GM15510 (cell line): ENCODE measurements at regions not wholly inside any gene's neighbourhood (a gene's known extent, or its start where the extent isn't known, plus 50 kb on each side); places are given as distances from the start of the nearest gene placed in this dataset.

ENCODE experiments used
- POLR2A ChIP-seq: IDR thresholded peaks from 3 replicates; pipeline ENCODE4 v1.6.1; 2011; ENCODE audit warnings: borderline replicate concordance; ENCODE audit not compliant: insufficient read length; ENCODE audit errors: extremely low read depth

- TF ChIP-seq POLR2A: no peak
Observed at GRCh38 chr22:47280301-47280700, 517.9 kb downstream of the TBC1D22A start.

- no peak for TF ChIP-seq POLR2A
Observed at GRCh38 chr22:47279746-47280145, 517.3 kb downstream of the TBC1D22A start.

- TF ChIP-seq POLR2A: no peak
Observed at GRCh38 chr22:47279337-47279736, 516.9 kb downstream of the TBC1D22A start.

GRCh38 chr22:47278655-47279054 is 516.2 kb downstream of the TBC1D22A start:
- no peak for TF ChIP-seq POLR2A

GRCh38 chr22:47277531-47277930 is 515.1 kb downstream of the TBC1D22A start:
- TF ChIP-seq POLR2A: no peak

GRCh38 chr22:47276991-47277390 is 514.5 kb downstream of the TBC1D22A start:
- TF ChIP-seq POLR2A: no peak

- TF ChIP-seq POLR2A: no peak
Observed at GRCh38 chr22:47276450-47276820, 514.0 kb downstream of the TBC1D22A start.

- TF ChIP-seq POLR2A: no peak
Observed at GRCh38 chr22:47275605-47276449, 513.4 kb downstream of the TBC1D22A start.

GRCh38 chr22:47274196-47274595 is 511.7 kb downstream of the TBC1D22A start:
- no peak for TF ChIP-seq POLR2A

GRCh38 chr22:47270463-47271135 is 508.1 kb downstream of the TBC1D22A start:
- no peak for TF ChIP-seq POLR2A

- TF ChIP-seq POLR2A: no peak
Observed at GRCh38 chr22:47269516-47270088, 507.2 kb downstream of the TBC1D22A start.

- no peak for TF ChIP-seq POLR2A
Observed at GRCh38 chr22:47267513-47268282, 505.2 kb downstream of the TBC1D22A start.

- no peak for TF ChIP-seq POLR2A
Observed at GRCh38 chr22:47266329-47266728, 503.9 kb downstream of the TBC1D22A start.

- no peak for TF ChIP-seq POLR2A
Observed at GRCh38 chr22:47260551-47260950, 498.1 kb downstream of the TBC1D22A start.

- no peak for TF ChIP-seq POLR2A
Observed at GRCh38 chr22:47259990-47260389, 497.5 kb downstream of the TBC1D22A start.
